SW480 (cell line): ENCODE measurements at regions not wholly inside any gene's neighbourhood (a gene's known extent, or its start where the extent isn't known, plus 50 kb on each side); places are given as distances from the start of the nearest gene placed in this dataset.
"Not testable (repeated sequence)": the region's sequence is repeated elsewhere in the genome, so short reads cannot be mapped to it uniquely, and the experiment has no call there.

Source experiments
- DNase-seq: peaks from one replicate; pipeline ENCODE4 v3.0.0-alpha.2; 2016; ENCODE audit warnings: low spot score

GRCh38 chrX:1012678-1013300, 199.7 kb downstream of the CRLF2 start:
- DNase-seq = no peak

DNA sequence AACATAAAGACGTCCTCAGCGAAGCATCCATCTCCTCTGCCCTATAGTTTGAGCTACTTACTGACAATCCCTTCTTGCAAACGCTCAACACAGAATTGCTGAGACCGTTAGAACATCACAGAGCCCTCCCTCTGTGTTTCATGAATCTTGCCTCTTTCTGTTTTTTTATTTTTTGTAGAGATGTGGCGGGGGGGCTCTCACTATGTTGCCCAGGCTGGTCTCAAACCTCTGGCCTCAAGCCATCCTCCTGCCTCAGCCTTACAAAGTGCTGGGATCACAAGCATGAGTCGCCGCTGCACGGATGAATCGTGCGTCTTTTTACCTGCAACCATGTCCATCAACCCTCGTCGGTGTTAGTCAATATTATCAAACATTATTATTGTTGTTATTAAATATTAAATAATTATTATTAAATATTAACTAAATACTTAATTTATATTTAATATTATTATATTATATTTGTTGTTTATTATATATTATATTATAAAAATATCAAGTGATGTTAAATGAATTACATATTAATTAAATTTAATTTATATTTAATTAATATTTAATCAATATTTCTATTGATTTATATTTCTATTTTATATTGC, 200.7 kb downstream of the CRLF2 start:
- DNase-seq = no peak

DNA sequence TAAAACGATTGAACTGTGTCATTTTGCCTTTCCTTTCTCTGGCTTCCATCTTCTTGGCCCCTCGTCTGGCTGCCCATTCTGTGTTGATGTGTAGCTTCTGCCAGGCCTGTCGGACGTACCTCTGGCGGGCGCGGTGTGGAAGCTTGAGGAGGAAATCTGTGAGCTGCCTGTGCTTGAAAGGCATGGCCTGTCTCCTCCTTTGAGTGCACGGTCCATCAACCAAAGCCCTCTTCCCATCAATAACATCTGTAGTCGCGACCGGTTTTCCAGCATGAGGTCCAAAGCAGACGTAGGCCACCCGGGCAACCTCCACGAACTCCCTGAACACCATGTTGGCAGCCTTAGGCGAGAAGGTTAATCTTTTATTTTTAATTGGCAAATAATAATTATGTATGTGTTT, 202.7 kb downstream of the CRLF2 start:
- DNase-seq = no peak

GRCh38 chrX:1006156-1006730, 206.2 kb downstream of the CRLF2 start:
- DNase-seq = no peak

DNA sequence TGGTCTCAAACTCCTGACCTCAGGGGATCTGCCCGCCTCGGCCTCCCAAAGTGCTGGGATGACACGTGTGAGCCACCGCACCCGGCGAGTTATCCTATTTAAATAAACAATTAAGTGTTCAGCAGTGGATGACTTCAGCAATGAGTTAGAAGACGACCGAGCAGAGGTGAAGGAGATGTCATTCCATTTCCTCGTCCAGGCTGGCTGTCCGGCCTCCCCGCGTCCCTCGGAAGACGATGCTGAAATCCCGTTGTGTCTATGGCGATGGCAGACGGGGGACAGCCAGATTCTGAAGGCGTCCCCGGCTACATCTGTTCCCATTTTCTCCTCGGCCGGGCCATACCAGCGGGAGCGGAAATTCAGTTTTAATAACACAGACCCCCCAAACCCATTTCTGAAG, 209.8 kb downstream of the CRLF2 start:
- no peak for DNase-seq

- DNase-seq = no peak
These were observed 214.8 kb downstream of the CRLF2 start for GRCh38 chrX:997631-998137.

GRCh38 chrX:994780-995179, 217.7 kb downstream of the CRLF2 start:
- no peak for DNase-seq

GRCh38 chrX:989959-990510, 222.4 kb downstream of the CRLF2 start:
- no peak for DNase-seq

GRCh38 chrX:988530-988929, 223.9 kb downstream of the CRLF2 start:
- DNase-seq = not testable (repeated sequence)

- no peak for DNase-seq
These were observed 230.4 kb downstream of the CRLF2 start for GRCh38 chrX:981791-982626.

- no peak for DNase-seq
These were observed 231.7 kb downstream of the CRLF2 start for GRCh38 chrX:980587-981235.

- DNase-seq = not testable (repeated sequence)
These were observed 233.3 kb downstream of the CRLF2 start for GRCh38 chrX:979127-979526.

DNA sequence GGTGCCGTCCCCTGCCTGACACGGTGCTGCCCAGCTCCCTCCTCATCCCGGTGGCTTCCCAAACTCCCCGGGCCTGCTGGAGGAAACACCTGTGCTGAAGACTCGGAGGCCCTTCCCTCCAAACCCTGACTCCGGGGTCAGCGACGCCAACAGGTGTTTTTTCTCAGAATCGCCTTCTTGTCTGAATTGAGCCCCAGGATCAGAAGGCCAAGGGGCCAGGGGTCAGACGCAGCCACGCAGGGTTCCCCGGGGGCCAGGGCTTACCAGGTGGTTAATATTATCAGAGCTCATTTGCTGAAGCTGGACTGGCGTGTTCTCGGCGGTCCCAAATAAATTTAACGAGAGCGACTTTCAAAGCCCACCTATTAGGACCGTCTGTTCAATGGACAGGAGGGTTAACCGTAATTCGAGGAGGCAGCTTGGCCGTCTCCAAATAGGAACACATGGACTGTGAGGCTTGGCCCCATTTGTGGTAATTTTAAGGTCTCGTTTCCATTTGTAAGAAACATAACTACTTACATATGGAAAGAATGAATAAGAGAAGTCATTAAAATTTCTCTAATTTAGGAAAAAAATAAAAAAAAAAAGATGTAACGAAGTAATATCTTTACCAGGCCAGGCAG, 239.3 kb downstream of the CRLF2 start:
- no peak for DNase-seq

DNA sequence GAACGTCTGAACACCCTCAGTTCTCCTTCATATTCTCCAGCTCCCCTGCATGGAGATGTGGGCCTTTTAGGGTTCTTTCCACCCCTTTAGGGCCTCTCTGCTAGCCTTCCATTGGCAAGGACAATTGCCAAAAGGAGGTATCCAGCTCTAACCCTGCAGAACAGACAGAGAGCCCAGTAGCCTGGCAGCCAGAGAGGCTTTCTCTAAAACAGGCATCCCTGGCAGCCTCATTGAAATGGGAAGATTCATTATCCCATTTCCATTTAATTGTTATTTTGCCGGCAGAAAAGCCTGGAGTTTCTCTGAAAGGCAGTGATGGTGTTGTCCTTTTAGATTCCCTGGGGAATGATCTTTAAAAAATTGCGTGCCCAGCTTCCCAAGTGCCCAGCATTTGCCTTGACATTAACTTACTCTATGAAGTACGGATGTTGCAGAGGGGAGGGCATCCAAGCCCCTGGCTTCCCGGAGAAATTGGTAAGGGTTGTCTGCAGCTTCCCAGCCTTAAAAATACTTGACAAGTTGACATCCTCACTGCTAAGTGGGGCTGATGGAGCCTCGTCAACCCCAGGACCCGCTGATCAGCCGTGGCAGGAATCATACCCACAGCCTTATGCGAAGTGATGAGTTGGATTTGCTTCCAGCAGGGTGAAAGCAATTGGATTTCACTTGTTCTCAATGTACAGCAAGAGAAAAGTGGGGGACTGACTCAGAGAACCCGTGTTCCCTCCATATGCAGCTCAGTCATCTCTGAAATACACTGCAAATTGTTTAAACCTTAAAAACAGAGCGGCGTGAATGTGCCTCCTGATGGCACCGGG, 244.1 kb downstream of the CRLF2 start:
- DNase-seq = no peak

DNA sequence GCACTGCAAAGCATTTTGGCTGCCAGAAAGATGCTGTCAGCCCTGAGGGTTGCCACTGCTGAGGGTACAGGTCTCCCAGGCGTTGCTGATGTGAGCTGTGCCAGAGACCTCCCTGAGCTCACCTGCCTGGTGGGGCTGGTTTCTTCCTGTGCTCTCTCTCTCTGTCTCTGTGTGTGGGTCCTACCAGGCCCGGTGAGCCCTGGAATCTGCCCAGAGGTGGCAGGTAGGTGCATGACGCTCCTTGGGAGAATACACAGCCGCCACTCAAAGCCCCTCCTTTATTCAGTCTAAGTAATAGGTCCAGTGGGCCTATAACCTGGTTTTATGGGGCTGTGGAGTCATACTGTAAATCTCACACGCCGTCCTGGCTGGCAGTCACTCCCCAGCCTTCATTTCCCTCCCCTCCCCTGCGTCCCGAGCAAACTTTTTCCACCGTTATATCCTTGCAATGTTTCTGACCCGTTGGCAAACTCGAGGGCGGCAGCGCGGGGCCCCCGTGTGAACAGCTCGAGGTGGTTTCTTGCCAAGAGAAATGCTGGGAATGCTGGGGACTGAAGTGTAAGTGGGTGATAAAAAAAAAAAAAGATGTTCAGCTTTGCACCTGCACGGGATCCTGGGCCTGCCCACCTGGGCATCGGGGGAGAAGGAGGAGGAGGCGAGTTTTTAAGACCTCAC, 245.9 kb downstream of the CRLF2 start:
- no peak for DNase-seq

- peak; percentile 60 for DNase-seq
These were observed 247.5 kb downstream of the CRLF2 start for GRCh38 chrX:964831-965416.

GRCh38 chrX:960821-961220, 251.6 kb downstream of the CRLF2 start:
- no peak for DNase-seq

- DNase-seq = no peak
These were observed 252.9 kb downstream of the CRLF2 start for GRCh38 chrX:959595-959994.

GRCh38 chrX:955168-955781, 257.2 kb downstream of the CRLF2 start:
- DNase-seq = not testable (repeated sequence)
